IMR-90 (cell line): ENCODE measurements at regions not wholly inside any gene's neighbourhood (a gene's known extent, or its start where the extent isn't known, plus 50 kb on each side); places are given as distances from the start of the nearest gene placed in this dataset.

Source experiments
- ATAC-seq: fragments of 200-7000 bp; cut with Tn5 transposase; 2 replicates; pipeline ENCODE4 v1.9.1; 2020; ENCODE audit warnings: low read depth, mild to moderate bottlenecking, moderate library complexity
- BruUV-seq: library from RNA; stranded (reverse); fragments of 400-500 nt; replicated peaks from 2 replicates; lab custom pipeline; 2021; lab: Mats Ljungman, UMichigan
- CTCF ChIA-PET: fragments of 300-600 bp; formaldehyde crosslinking; extraction: SDS; loops from one replicate; lab custom pipeline; 2021; ENCODE audit warnings: antibody characterized with exemption; lab: Yijun Ruan, JAX
- POLR2A ChIA-PET: fragments of 300-600 bp; sonication (Branson Sonifier 250); formaldehyde crosslinking; loops from one replicate; lab custom pipeline; 2022; ENCODE audit warnings: antibody characterized with exemption; ENCODE audit not compliant: unreplicated experiment; lab: Charles Lee
- DNase-seq: peaks from one replicate; pipeline ENCODE4 v3.0.0; 2013
- H2AFZ ChIP-seq: replicated peaks from 2 replicates; pipeline ENCODE3; 2013; ENCODE audit warnings: low read length, mild to moderate bottlenecking; ENCODE audit not compliant: poor library complexity
- H2AK5ac ChIP-seq: 2 replicates; pipeline ENCODE4 v1.6.1; 2013; ENCODE audit warnings: low read depth, low read length, inconsistent platforms
- H2AK9ac ChIP-seq: replicated peaks from 2 replicates; pipeline ENCODE3; 2013; ENCODE audit warnings: mild to moderate bottlenecking, low read depth, low read length, moderate library complexity; ENCODE audit not compliant: poor library complexity
- H2BK120ac ChIP-seq: 2 replicates; pipeline ENCODE4 v1.6.1; 2013; ENCODE audit warnings: low read depth, low read length, inconsistent platforms
- H2BK15ac ChIP-seq: 3 replicates; pipeline ENCODE4 v1.6.1; 2013; ENCODE audit warnings: low read depth, low read length, inconsistent platforms
- H2BK20ac ChIP-seq: 2 replicates; pipeline ENCODE4 v1.6.1; 2013; ENCODE audit warnings: low read depth, mild to moderate bottlenecking, inconsistent platforms, low read length, moderate library complexity
- H2BK5ac ChIP-seq: 2 replicates; pipeline ENCODE4 v1.6.1; 2013; ENCODE audit warnings: mild to moderate bottlenecking, low read depth, low read length, inconsistent platforms; ENCODE audit not compliant: poor library complexity, severe bottlenecking
- H3K14ac ChIP-seq: replicated peaks from 2 replicates; pipeline ENCODE4 v1.6.1; 2013; ENCODE audit warnings: low read depth, low read length, inconsistent platforms
- H3K18ac ChIP-seq: 2 replicates; pipeline ENCODE4 v1.6.1; 2013; ENCODE audit warnings: low read depth, low read length, control low read depth
- H3K23ac ChIP-seq: 2 replicates; pipeline ENCODE4 v1.6.1; 2013; ENCODE audit warnings: low read depth, low read length, inconsistent platforms
- H3K27ac ChIP-seq: 2 replicates; pipeline ENCODE4 v1.5.1; 2013; ENCODE audit warnings: mild to moderate bottlenecking, control low read depth, low read length; ENCODE audit not compliant: insufficient read depth
- H3K27me3 ChIP-seq: 2 replicates; pipeline ENCODE4 v1.6.1; 2013; ENCODE audit warnings: low read length; ENCODE audit not compliant: control insufficient read depth, insufficient read depth
- H3K36me3 ChIP-seq: 2 replicates; pipeline ENCODE4 v1.6.1; 2013; ENCODE audit warnings: low read length, mixed read lengths; ENCODE audit not compliant: control insufficient read depth, insufficient read depth
- H3K4ac ChIP-seq: 2 replicates; pipeline ENCODE4 v1.6.1; 2013; ENCODE audit warnings: low read depth, low read length, inconsistent platforms
- H3K4me1 ChIP-seq: 2 replicates; pipeline ENCODE4 v1.6.1; 2013; ENCODE audit warnings: low read length, mixed read lengths; ENCODE audit not compliant: control insufficient read depth, insufficient read depth
- H3K4me2 ChIP-seq: 2 replicates; pipeline ENCODE4 v1.6.1; 2013; ENCODE audit warnings: low read depth, mild to moderate bottlenecking, control low read depth, low read length, moderate library complexity
- H3K4me3 ChIP-seq: 2 replicates; pipeline ENCODE4 v1.5.1; 2013; ENCODE audit warnings: low read depth, mild to moderate bottlenecking, control low read depth, low read length, moderate library complexity; ENCODE audit not compliant: insufficient read depth
- H3K56ac ChIP-seq: 2 replicates; pipeline ENCODE4 v1.6.1; 2013; ENCODE audit warnings: low read length, inconsistent platforms; ENCODE audit not compliant: insufficient read depth; ENCODE audit errors: extremely low read depth
- H3K79me1 ChIP-seq, 2 experiments: 2 replicates each; pipeline ENCODE4 v1.6.1; 2013; ENCODE audit warnings: low read length in 2 of 2, inconsistent platforms in 1 of 2, low read depth in 1 of 2
- H3K9ac ChIP-seq: 2 replicates; pipeline ENCODE4 v1.6.1; 2013; ENCODE audit warnings: low read depth, low read length, control low read depth
- H3K9me1 ChIP-seq: 2 replicates; pipeline ENCODE4 v1.6.1; 2013; ENCODE audit warnings: low read length, inconsistent platforms; ENCODE audit not compliant: insufficient read depth
- H3K9me3 ChIP-seq: 2 replicates; pipeline ENCODE4 v1.6.1; 2013; ENCODE audit warnings: low read length; ENCODE audit not compliant: control insufficient read depth, insufficient read depth
- H4K20me1 ChIP-seq: 2 replicates; pipeline ENCODE4 v1.6.1; 2013; ENCODE audit warnings: low read length, inconsistent platforms; ENCODE audit not compliant: insufficient read depth
- H4K5ac ChIP-seq: 2 replicates; pipeline ENCODE4 v1.6.1; 2013; ENCODE audit warnings: mild to moderate bottlenecking, low read depth, low read length, control low read depth
- H4K8ac ChIP-seq, 2 experiments: 2 replicates each; pipeline ENCODE4 v1.6.1; 2013; ENCODE audit warnings: low read depth in 2 of 2, low read length in 2 of 2, control low read depth in 1 of 2, inconsistent platforms in 1 of 2
- H4K91ac ChIP-seq: 2 replicates; pipeline ENCODE4 v1.6.1; 2013; ENCODE audit warnings: low read depth, low read length, inconsistent platforms; ENCODE audit not compliant: insufficient read depth
- FOS ChIP-seq: fragments of 150-350 bp; IDR thresholded peaks from 2 replicates; pipeline ENCODE4 v1.6.1; 2016; ENCODE audit warnings: low read depth, low read length
- MAZ ChIP-seq: IDR thresholded peaks from 2 replicates; pipeline ENCODE4 v1.6.1; 2012; ENCODE audit warnings: low read depth, mild to moderate bottlenecking, low read length, improper control_type of control experiment, moderate library complexity, borderline replicate concordance
- MXI1 ChIP-seq: IDR thresholded peaks from 2 replicates; pipeline ENCODE4 v1.6.1; 2012; ENCODE audit warnings: low read depth, mild to moderate bottlenecking, low read length, moderate library complexity, borderline replicate concordance
- RCOR1 ChIP-seq: IDR thresholded peaks from 2 replicates; pipeline ENCODE4 v1.6.1; 2012; ENCODE audit warnings: mild to moderate bottlenecking, low read length, improper control_type of control experiment; ENCODE audit not compliant: insufficient replicate concordance
- RFX5 ChIP-seq: IDR thresholded peaks from 2 replicates; pipeline ENCODE4 v1.8.0; 2012; ENCODE audit warnings: low read depth, mild to moderate bottlenecking, low read length, moderate library complexity
- WGBS, 2 experiments: methylation state at CpG; one replicate each; pipeline versions ENCODE4 v1.1.5 to v1.1.7; 2013; ENCODE audit warnings: missing lambda C conversion rate in 2 of 2; ENCODE audit not compliant: insufficient read length in 1 of 2; ENCODE audit errors: extremely low coverage in 2 of 2; 5-methylcytosine and 5-hydroxymethylcytosine counted together
- dilution Hi-C: fragments of 300-500 bp; cut with HindIII; formaldehyde crosslinking; loops from one replicate; pipeline ENCODE4 v1.14.3; 2018; ENCODE audit warnings: low sequenced_read_pairs; ENCODE audit not compliant: unreplicated experiment
- in situ Hi-C: fragments of 300-500 bp; cut with MboI; formaldehyde crosslinking; loops from 3 replicates; pipeline ENCODE4 v1.14.3; 2019; ENCODE audit warnings: low sequenced_read_pairs, inconsistent platforms, mixed read lengths
- intact Hi-C: fragments of 100-400 bp; cut with micrococcal nuclease; formaldehyde crosslinking; loops from 2 replicates; pipeline ENCODE4 v1.10.0; 2022
- TF ChIP-seq, protein P1 (sequence below): fragments of 150-350 bp; IDR thresholded peaks from 2 replicates; pipeline ENCODE4 v1.6.1; 2017; ENCODE audit warnings: mild to moderate bottlenecking, antibody characterized with exemption, low read length, low read depth

DNA sequence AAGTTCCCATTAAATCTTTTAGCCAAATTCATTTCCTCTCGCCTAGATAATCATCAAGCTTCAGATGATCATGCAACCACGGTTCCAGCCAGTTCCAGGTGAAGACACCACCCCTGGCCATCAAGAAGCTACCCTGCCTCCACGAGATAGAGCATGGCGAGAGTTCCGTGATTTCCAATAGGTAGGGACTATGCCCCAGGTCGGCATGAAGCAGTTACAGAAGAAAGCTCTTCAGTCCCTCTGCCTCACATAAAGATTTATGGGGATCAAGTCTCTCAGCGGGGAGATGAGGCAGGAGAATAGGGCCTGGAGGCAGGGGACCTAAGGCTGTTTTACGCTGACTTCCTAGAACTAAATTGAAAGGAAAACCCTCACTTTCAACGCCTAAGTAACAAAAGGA lies 183.9 kb downstream of the OR13H1 start:
- H3K9me3 ChIP-seq = peaks cover 4% of the 10 kb centered on the region; the same call in 1 of the 2 replicates
- ChIA-PET CTCF (no interaction called here), POLR2A (no interaction called here)
- no peak overlapping the region for H3K4me3 ChIP-seq
- no peak overlapping the region for H2BK15ac ChIP-seq
- intact Hi-C loops (loop anchor here (1.0 to 2.0 kb wide), 3 partner anchors 17 to 95 kb away; no protein-coding TSS in a partner anchor), dilution Hi-C loops (no loop called here), in situ Hi-C loops (no loop called here)
- peak overlapping the region; percentile 15; the same call in 1 of the 2 replicates for H3K4me2 ChIP-seq
- no peaks in the 10 kb centered on the region for H3K36me3 ChIP-seq
- H3K27me3 ChIP-seq = no peaks in the 10 kb centered on the region; the same call in 1 of the 2 replicates
- H3K9ac ChIP-seq = no peak overlapping the region
- DNase-seq = no peak
- no peaks in the 10 kb centered on the region for H3K79me1 ChIP-seq
- H4K20me1 ChIP-seq = no peaks in the 10 kb centered on the region
- ATAC-seq = no peak
- H2BK5ac ChIP-seq = no peak overlapping the region
- WGBS, 2 experiments = no CpG with 5 or more reads among the region's 9 CpGs
- H3K14ac ChIP-seq = no peak overlapping the region
- no peak overlapping the region for H4K5ac ChIP-seq
- H2AFZ ChIP-seq = no peak overlapping the region
- no TSS peak for BruUV-seq
- no peak overlapping the region for H4K8ac ChIP-seq
- H3K23ac ChIP-seq = no peak overlapping the region
- no peaks in the 10 kb centered on the region for H3K4me1 ChIP-seq
- no peak overlapping the region for H3K27ac ChIP-seq
- H2BK120ac ChIP-seq = no peak overlapping the region
- H3K18ac ChIP-seq = no peak overlapping the region
- H2AK9ac ChIP-seq = no peak overlapping the region
- no peak overlapping the region for H3K4ac ChIP-seq
- H2AK5ac ChIP-seq = no peak overlapping the region
- H4K91ac ChIP-seq = no peak overlapping the region
- TF ChIP-seq MXI1 (no peak), RCOR1 (no peak), RFX5 (no peak), FOS (no peak), MAZ (no peak)
- TF ChIP-seq, protein P1, sequence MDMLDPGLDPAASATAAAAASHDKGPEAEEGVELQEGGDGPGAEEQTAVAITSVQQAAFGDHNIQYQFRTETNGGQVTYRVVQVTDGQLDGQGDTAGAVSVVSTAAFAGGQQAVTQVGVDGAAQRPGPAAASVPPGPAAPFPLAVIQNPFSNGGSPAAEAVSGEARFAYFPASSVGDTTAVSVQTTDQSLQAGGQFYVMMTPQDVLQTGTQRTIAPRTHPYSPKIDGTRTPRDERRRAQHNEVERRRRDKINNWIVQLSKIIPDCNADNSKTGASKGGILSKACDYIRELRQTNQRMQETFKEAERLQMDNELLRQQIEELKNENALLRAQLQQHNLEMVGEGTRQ = no peak
- H2BK20ac ChIP-seq = no peak overlapping the region
- no peak overlapping the region for H3K56ac ChIP-seq
- no peaks in the 10 kb centered on the region for H3K9me1 ChIP-seq
